ENCODE measurements at regions not wholly inside any gene's neighbourhood (a gene's known extent, or its start where the extent isn't known, plus 50 kb on each side); places are given as distances from the start of the nearest gene placed in this dataset.

- TF ChIP-seq ATF1 (CRISPR knock-in tag; IDR thresholded peaks at IDR 0.05) = no peak
- TF ChIP-seq RELA (CRISPR knock-in tag; IDR thresholded peaks at IDR 0.05; ENCODE audit: borderline replicate concordance) = no peak
- no peak for TF ChIP-seq KAT7 (CRISPR knock-in tag; IDR thresholded peaks at IDR 0.05; ENCODE audit: borderline replicate concordance)
- TF ChIP-seq, protein P1, sequence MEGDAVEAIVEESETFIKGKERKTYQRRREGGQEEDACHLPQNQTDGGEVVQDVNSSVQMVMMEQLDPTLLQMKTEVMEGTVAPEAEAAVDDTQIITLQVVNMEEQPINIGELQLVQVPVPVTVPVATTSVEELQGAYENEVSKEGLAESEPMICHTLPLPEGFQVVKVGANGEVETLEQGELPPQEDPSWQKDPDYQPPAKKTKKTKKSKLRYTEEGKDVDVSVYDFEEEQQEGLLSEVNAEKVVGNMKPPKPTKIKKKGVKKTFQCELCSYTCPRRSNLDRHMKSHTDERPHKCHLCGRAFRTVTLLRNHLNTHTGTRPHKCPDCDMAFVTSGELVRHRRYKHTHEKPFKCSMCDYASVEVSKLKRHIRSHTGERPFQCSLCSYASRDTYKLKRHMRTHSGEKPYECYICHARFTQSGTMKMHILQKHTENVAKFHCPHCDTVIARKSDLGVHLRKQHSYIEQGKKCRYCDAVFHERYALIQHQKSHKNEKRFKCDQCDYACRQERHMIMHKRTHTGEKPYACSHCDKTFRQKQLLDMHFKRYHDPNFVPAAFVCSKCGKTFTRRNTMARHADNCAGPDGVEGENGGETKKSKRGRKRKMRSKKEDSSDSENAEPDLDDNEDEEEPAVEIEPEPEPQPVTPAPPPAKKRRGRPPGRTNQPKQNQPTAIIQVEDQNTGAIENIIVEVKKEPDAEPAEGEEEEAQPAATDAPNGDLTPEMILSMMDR (IDR thresholded peaks at IDR 0.05) = no peak
- TF ChIP-seq ESRRA (CRISPR knock-in tag; IDR thresholded peaks at IDR 0.05; ENCODE audit: borderline replicate concordance) = no peak
- TF ChIP-seq HMGXB4 (CRISPR knock-in tag; IDR thresholded peaks at IDR 0.05) = no peak
- TF ChIP-seq JUN (CRISPR knock-in tag; IDR thresholded peaks at IDR 0.05) = no peak
- no peak for TF ChIP-seq ZBTB43 (CRISPR knock-in tag; IDR thresholded peaks at IDR 0.05)
- TF ChIP-seq ZNF121 (CRISPR knock-in tag; IDR thresholded peaks at IDR 0.05) = no peak
- TF ChIP-seq SMAD3 (CRISPR knock-in tag; IDR thresholded peaks at IDR 0.05; ENCODE audit: borderline replicate concordance) = no peak
- TF ChIP-seq NFYB (CRISPR knock-in tag; conservative IDR thresholded peaks at IDR 0.05; ENCODE audit: low read depth) = no peak
- no peak for TF ChIP-seq NR3C1 (CRISPR knock-in tag; conservative IDR thresholded peaks at IDR 0.05; ENCODE audit: low read depth)
These were observed 636.0 kb downstream of the NR4A2 start for GRCh38 chr2:155696571-155696970.
